IMR-90 (cell line): ENCODE measurements at regions not wholly inside any gene's neighbourhood (a gene's known extent, or its start where the extent isn't known, plus 50 kb on each side); places are given as distances from the start of the nearest gene placed in this dataset.

Experiments used
- ATAC-seq: fragments of 200-7000 bp; cut with Tn5 transposase; 2 replicates; pipeline ENCODE4 v1.9.1; 2020; ENCODE audit warnings: low read depth, mild to moderate bottlenecking, moderate library complexity
- BruUV-seq: library from RNA; stranded (reverse); fragments of 400-500 nt; replicated peaks from 2 replicates; lab custom pipeline; 2021; lab: Mats Ljungman, UMichigan
- CTCF ChIA-PET: fragments of 300-600 bp; formaldehyde crosslinking; extraction: SDS; loops from one replicate; lab custom pipeline; 2021; ENCODE audit warnings: antibody characterized with exemption; lab: Yijun Ruan, JAX
- POLR2A ChIA-PET: fragments of 300-600 bp; sonication (Branson Sonifier 250); formaldehyde crosslinking; loops from one replicate; lab custom pipeline; 2022; ENCODE audit warnings: antibody characterized with exemption; ENCODE audit not compliant: unreplicated experiment; lab: Charles Lee
- DNase-seq: peaks from one replicate; pipeline ENCODE4 v3.0.0; 2013
- H2AFZ ChIP-seq: replicated peaks from 2 replicates; pipeline ENCODE3; 2013; ENCODE audit warnings: low read length, mild to moderate bottlenecking; ENCODE audit not compliant: poor library complexity
- H2AK5ac ChIP-seq: 2 replicates; pipeline ENCODE4 v1.6.1; 2013; ENCODE audit warnings: low read depth, low read length, inconsistent platforms
- H2AK9ac ChIP-seq: replicated peaks from 2 replicates; pipeline ENCODE3; 2013; ENCODE audit warnings: mild to moderate bottlenecking, low read depth, low read length, moderate library complexity; ENCODE audit not compliant: poor library complexity
- H2BK120ac ChIP-seq: 2 replicates; pipeline ENCODE4 v1.6.1; 2013; ENCODE audit warnings: low read depth, low read length, inconsistent platforms
- H2BK15ac ChIP-seq: 3 replicates; pipeline ENCODE4 v1.6.1; 2013; ENCODE audit warnings: low read depth, low read length, inconsistent platforms
- H2BK20ac ChIP-seq: 2 replicates; pipeline ENCODE4 v1.6.1; 2013; ENCODE audit warnings: low read depth, mild to moderate bottlenecking, inconsistent platforms, low read length, moderate library complexity
- H2BK5ac ChIP-seq: 2 replicates; pipeline ENCODE4 v1.6.1; 2013; ENCODE audit warnings: mild to moderate bottlenecking, low read depth, low read length, inconsistent platforms; ENCODE audit not compliant: poor library complexity, severe bottlenecking
- H3K14ac ChIP-seq: replicated peaks from 2 replicates; pipeline ENCODE4 v1.6.1; 2013; ENCODE audit warnings: low read depth, low read length, inconsistent platforms
- H3K18ac ChIP-seq: 2 replicates; pipeline ENCODE4 v1.6.1; 2013; ENCODE audit warnings: low read depth, low read length, control low read depth
- H3K23ac ChIP-seq: 2 replicates; pipeline ENCODE4 v1.6.1; 2013; ENCODE audit warnings: low read depth, low read length, inconsistent platforms
- H3K27ac ChIP-seq: 2 replicates; pipeline ENCODE4 v1.5.1; 2013; ENCODE audit warnings: mild to moderate bottlenecking, control low read depth, low read length; ENCODE audit not compliant: insufficient read depth
- H3K27me3 ChIP-seq: 2 replicates; pipeline ENCODE4 v1.6.1; 2013; ENCODE audit warnings: low read length; ENCODE audit not compliant: control insufficient read depth, insufficient read depth
- H3K36me3 ChIP-seq: 2 replicates; pipeline ENCODE4 v1.6.1; 2013; ENCODE audit warnings: low read length, mixed read lengths; ENCODE audit not compliant: control insufficient read depth, insufficient read depth
- H3K4ac ChIP-seq: 2 replicates; pipeline ENCODE4 v1.6.1; 2013; ENCODE audit warnings: low read depth, low read length, inconsistent platforms
- H3K4me1 ChIP-seq: 2 replicates; pipeline ENCODE4 v1.6.1; 2013; ENCODE audit warnings: low read length, mixed read lengths; ENCODE audit not compliant: control insufficient read depth, insufficient read depth
- H3K4me2 ChIP-seq: 2 replicates; pipeline ENCODE4 v1.6.1; 2013; ENCODE audit warnings: low read depth, mild to moderate bottlenecking, control low read depth, low read length, moderate library complexity
- H3K4me3 ChIP-seq: 2 replicates; pipeline ENCODE4 v1.5.1; 2013; ENCODE audit warnings: low read depth, mild to moderate bottlenecking, control low read depth, low read length, moderate library complexity; ENCODE audit not compliant: insufficient read depth
- H3K56ac ChIP-seq: 2 replicates; pipeline ENCODE4 v1.6.1; 2013; ENCODE audit warnings: low read length, inconsistent platforms; ENCODE audit not compliant: insufficient read depth; ENCODE audit errors: extremely low read depth
- H3K79me1 ChIP-seq, 2 experiments: 2 replicates each; pipeline ENCODE4 v1.6.1; 2013; ENCODE audit warnings: low read length in 2 of 2, inconsistent platforms in 1 of 2, low read depth in 1 of 2
- H3K9ac ChIP-seq: 2 replicates; pipeline ENCODE4 v1.6.1; 2013; ENCODE audit warnings: low read depth, low read length, control low read depth
- H3K9me1 ChIP-seq: 2 replicates; pipeline ENCODE4 v1.6.1; 2013; ENCODE audit warnings: low read length, inconsistent platforms; ENCODE audit not compliant: insufficient read depth
- H3K9me3 ChIP-seq: 2 replicates; pipeline ENCODE4 v1.6.1; 2013; ENCODE audit warnings: low read length; ENCODE audit not compliant: control insufficient read depth, insufficient read depth
- H4K20me1 ChIP-seq: 2 replicates; pipeline ENCODE4 v1.6.1; 2013; ENCODE audit warnings: low read length, inconsistent platforms; ENCODE audit not compliant: insufficient read depth
- H4K5ac ChIP-seq: 2 replicates; pipeline ENCODE4 v1.6.1; 2013; ENCODE audit warnings: mild to moderate bottlenecking, low read depth, low read length, control low read depth
- H4K8ac ChIP-seq, 2 experiments: 2 replicates each; pipeline ENCODE4 v1.6.1; 2013; ENCODE audit warnings: low read depth in 2 of 2, low read length in 2 of 2, control low read depth in 1 of 2, inconsistent platforms in 1 of 2
- H4K91ac ChIP-seq: 2 replicates; pipeline ENCODE4 v1.6.1; 2013; ENCODE audit warnings: low read depth, low read length, inconsistent platforms; ENCODE audit not compliant: insufficient read depth
- FOS ChIP-seq: fragments of 150-350 bp; IDR thresholded peaks from 2 replicates; pipeline ENCODE4 v1.6.1; 2016; ENCODE audit warnings: low read depth, low read length
- MXI1 ChIP-seq: IDR thresholded peaks from 2 replicates; pipeline ENCODE4 v1.6.1; 2012; ENCODE audit warnings: low read depth, mild to moderate bottlenecking, low read length, moderate library complexity, borderline replicate concordance
- NFE2L2 ChIP-seq: fragments of 150-350 bp; IDR thresholded peaks from 2 replicates; pipeline ENCODE4 v1.6.1; 2016; ENCODE audit warnings: low read depth, mild to moderate bottlenecking, low read length
- POLR2A ChIP-seq: IDR thresholded peaks from 2 replicates; pipeline ENCODE4 v1.6.1; 2012; ENCODE audit warnings: mild to moderate bottlenecking, low read depth, low read length
- RAD21 ChIP-seq: IDR thresholded peaks from 2 replicates; pipeline ENCODE4 v1.6.1; 2012; ENCODE audit warnings: low read length, improper control_type of control experiment
- RCOR1 ChIP-seq: IDR thresholded peaks from 2 replicates; pipeline ENCODE4 v1.6.1; 2012; ENCODE audit warnings: mild to moderate bottlenecking, low read length, improper control_type of control experiment; ENCODE audit not compliant: insufficient replicate concordance
- RFX5 ChIP-seq: IDR thresholded peaks from 2 replicates; pipeline ENCODE4 v1.8.0; 2012; ENCODE audit warnings: low read depth, mild to moderate bottlenecking, low read length, moderate library complexity
- SMC3 ChIP-seq: fragments of 150-350 bp; IDR thresholded peaks from 2 replicates; pipeline ENCODE4 v1.6.1; 2016; ENCODE audit warnings: low read depth, mild to moderate bottlenecking, antibody characterized with exemption, low read length, moderate library complexity
- WGBS, 2 experiments: methylation state at CpG; one replicate each; pipeline versions ENCODE4 v1.1.5 to v1.1.7; 2013; ENCODE audit warnings: missing lambda C conversion rate in 2 of 2; ENCODE audit not compliant: insufficient read length in 1 of 2; ENCODE audit errors: extremely low coverage in 2 of 2; 5-methylcytosine and 5-hydroxymethylcytosine counted together
- dilution Hi-C: fragments of 300-500 bp; cut with HindIII; formaldehyde crosslinking; loops from one replicate; pipeline ENCODE4 v1.14.3; 2018; ENCODE audit warnings: low sequenced_read_pairs; ENCODE audit not compliant: unreplicated experiment
- in situ Hi-C: fragments of 300-500 bp; cut with MboI; formaldehyde crosslinking; loops from 3 replicates; pipeline ENCODE4 v1.14.3; 2019; ENCODE audit warnings: low sequenced_read_pairs, inconsistent platforms, mixed read lengths
- intact Hi-C: fragments of 100-400 bp; cut with micrococcal nuclease; formaldehyde crosslinking; loops from 2 replicates; pipeline ENCODE4 v1.10.0; 2022
- TF ChIP-seq, protein P1 (sequence below): conservative IDR thresholded peaks from 2 replicates; pipeline ENCODE4 v1.5.1; 2012; ENCODE audit warnings: mild to moderate bottlenecking, low read depth, low read length, improper control_type of control experiment

- Histone ChIP-seq H3K4ac (no peak overlapping the region), H3K4me2 (no peak overlapping the region), H2AK5ac (no peak overlapping the region), H2AFZ (no peak overlapping the region), H2AK9ac (no peak overlapping the region), H2BK120ac (no peak overlapping the region), H2BK15ac (no peak overlapping the region), H2BK20ac (no peak overlapping the region), H3K9me1 (no peaks in the 10 kb centered on the region), H4K5ac (no peak overlapping the region), H3K4me1 (no peaks in the 10 kb centered on the region), H2BK5ac (no peak overlapping the region), H3K9ac (no peak overlapping the region), H3K4me3 (no peak overlapping the region), H4K8ac (no peak overlapping the region), H4K20me1 (no peaks in the 10 kb centered on the region), H3K79me1 (no peaks in the 10 kb centered on the region), H3K36me3 (no peaks in the 10 kb centered on the region), H3K27ac (no peak overlapping the region), H3K14ac (no peak overlapping the region), H3K56ac (no peak overlapping the region), H3K23ac (no peak overlapping the region), H3K18ac (no peak overlapping the region), H3K27me3 (peaks cover 6% of the 10 kb centered on the region), H4K91ac (no peak overlapping the region), H3K9me3 (no peaks in the 10 kb centered on the region)
- intact Hi-C loops (no loop called here), in situ Hi-C loops (no loop called here), dilution Hi-C loops (no loop called here)
- TF ChIP-seq, protein P1, sequence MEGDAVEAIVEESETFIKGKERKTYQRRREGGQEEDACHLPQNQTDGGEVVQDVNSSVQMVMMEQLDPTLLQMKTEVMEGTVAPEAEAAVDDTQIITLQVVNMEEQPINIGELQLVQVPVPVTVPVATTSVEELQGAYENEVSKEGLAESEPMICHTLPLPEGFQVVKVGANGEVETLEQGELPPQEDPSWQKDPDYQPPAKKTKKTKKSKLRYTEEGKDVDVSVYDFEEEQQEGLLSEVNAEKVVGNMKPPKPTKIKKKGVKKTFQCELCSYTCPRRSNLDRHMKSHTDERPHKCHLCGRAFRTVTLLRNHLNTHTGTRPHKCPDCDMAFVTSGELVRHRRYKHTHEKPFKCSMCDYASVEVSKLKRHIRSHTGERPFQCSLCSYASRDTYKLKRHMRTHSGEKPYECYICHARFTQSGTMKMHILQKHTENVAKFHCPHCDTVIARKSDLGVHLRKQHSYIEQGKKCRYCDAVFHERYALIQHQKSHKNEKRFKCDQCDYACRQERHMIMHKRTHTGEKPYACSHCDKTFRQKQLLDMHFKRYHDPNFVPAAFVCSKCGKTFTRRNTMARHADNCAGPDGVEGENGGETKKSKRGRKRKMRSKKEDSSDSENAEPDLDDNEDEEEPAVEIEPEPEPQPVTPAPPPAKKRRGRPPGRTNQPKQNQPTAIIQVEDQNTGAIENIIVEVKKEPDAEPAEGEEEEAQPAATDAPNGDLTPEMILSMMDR, result no peak
- TF ChIP-seq RAD21, result no peak
- no peak for TF ChIP-seq SMC3
- no peak for TF ChIP-seq FOS
- TF ChIP-seq RFX5, result no peak
- TF ChIP-seq NFE2L2, result no peak
- TF ChIP-seq RCOR1, result no peak
- no peak for TF ChIP-seq MXI1
- TF ChIP-seq POLR2A, result no peak
- no peak for DNase-seq
- no TSS peak for BruUV-seq
- ATAC-seq, result no peak
- ChIA-PET CTCF (no interaction called here), POLR2A (no interaction called here)
- no CpG with 5 or more reads among the region's 2 CpGs for WGBS, 2 experiments
Measured at GRCh38 chr4:152193059-152193458, 342.8 kb downstream of the FBXW7 start.
